ENCODE measurements at regions not wholly inside any gene's neighbourhood (a gene's known extent, or its start where the extent isn't known, plus 50 kb on each side); places are given as distances from the start of the nearest gene placed in this dataset.
"Not testable (repeated sequence)": the region's sequence is repeated elsewhere in the genome, so short reads cannot be mapped to it uniquely, and the experiment has no call there.

GRCh38 chr5:155116456-155117251 lies 103.1 kb downstream of the KIF4B start:
- DNase-seq: no peak

- DNase-seq: no peak
These were observed 112.1 kb downstream of the KIF4B start for GRCh38 chr5:155125551-155126095.

- DNase-seq: no peak
These were observed 113.0 kb downstream of the KIF4B start for GRCh38 chr5:155126573-155126972.

GRCh38 chr5:155127552-155127951 lies 114.0 kb downstream of the KIF4B start:
- no peak for DNase-seq

GRCh38 chr5:155128786-155129512 lies 115.4 kb downstream of the KIF4B start:
- no peak for DNase-seq

GRCh38 chr5:155129513-155129880 lies 115.9 kb downstream of the KIF4B start:
- no peak for DNase-seq

GRCh38 chr5:155134130-155134529 lies 120.6 kb downstream of the KIF4B start:
- DNase-seq: no peak

GRCh38 chr5:155136216-155136850 lies 122.8 kb downstream of the KIF4B start:
- no peak for DNase-seq

GRCh38 chr5:155137683-155138082 lies 124.1 kb downstream of the KIF4B start:
- DNase-seq: no peak

GRCh38 chr5:155140646-155141045 lies 127.1 kb downstream of the KIF4B start:
- DNase-seq: no peak

GRCh38 chr5:155144956-155145355 lies 131.4 kb downstream of the KIF4B start:
- no peak for DNase-seq

GRCh38 chr5:155147222-155147621 lies 133.7 kb downstream of the KIF4B start:
- DNase-seq: peak; percentile 8

GRCh38 chr5:155148694-155149093 lies 135.1 kb downstream of the KIF4B start:
- DNase-seq: no peak

- DNase-seq: no peak
These were observed 136.5 kb downstream of the KIF4B start for GRCh38 chr5:155150012-155150411.

GRCh38 chr5:155154973-155155372 lies 141.4 kb downstream of the KIF4B start:
- no peak for DNase-seq

- DNase-seq: not testable (repeated sequence)
These were observed 149.5 kb downstream of the KIF4B start for GRCh38 chr5:155163084-155163483.

- no peak for DNase-seq
These were observed 154.2 kb downstream of the KIF4B start for GRCh38 chr5:155167736-155168135.

- no peak for DNase-seq
These were observed 168.0 kb downstream of the KIF4B start for GRCh38 chr5:155181542-155181941.

- no peak for DNase-seq
These were observed 175.9 kb downstream of the KIF4B start for GRCh38 chr5:155189476-155189875.

- no peak for DNase-seq
These were observed 176.4 kb downstream of the KIF4B start for GRCh38 chr5:155189981-155190380.

- DNase-seq: no peak
These were observed 179.5 kb downstream of the KIF4B start for GRCh38 chr5:155193029-155193428.

- no peak for DNase-seq
These were observed 180.0 kb downstream of the KIF4B start for GRCh38 chr5:155193483-155194107.

GRCh38 chr5:155200608-155201007 lies 187.1 kb downstream of the KIF4B start:
- no peak for DNase-seq
